ENCODE measurements at regions not wholly inside any gene's neighbourhood (a gene's known extent, or its start where the extent isn't known, plus 50 kb on each side); places are given as distances from the start of the nearest gene placed in this dataset.
"Not testable (repeated sequence)": the region's sequence is repeated elsewhere in the genome, so short reads cannot be mapped to it uniquely, and the experiment has no call there.

- ATAC-seq, result no peak
These were observed 584.8 kb downstream of the TSN start for GRCh38 chr2:122340246-122340645.

GRCh38 chr2:122341007-122341406 is 585.6 kb downstream of the TSN start:
- ATAC-seq, result no peak

GRCh38 chr2:122352151-122352550 is 596.7 kb downstream of the TSN start:
- not testable (repeated sequence) for ATAC-seq

GRCh38 chr2:122357998-122358397 is 602.5 kb downstream of the TSN start:
- ATAC-seq, result no peak

GRCh38 chr2:122358729-122359128 is 603.3 kb downstream of the TSN start:
- no peak for ATAC-seq

GRCh38 chr2:122363885-122364284 is 608.4 kb downstream of the TSN start:
- no peak for ATAC-seq

GRCh38 chr2:122366427-122366826 is 611.0 kb downstream of the TSN start:
- ATAC-seq, result no peak

GRCh38 chr2:122366969-122367645 is 611.7 kb downstream of the TSN start:
- ATAC-seq, result no peak

GRCh38 chr2:122367646-122368010 is 612.2 kb downstream of the TSN start:
- no peak for ATAC-seq

GRCh38 chr2:122368576-122369243 is 613.3 kb downstream of the TSN start:
- no peak for ATAC-seq

- ATAC-seq, result no peak
These were observed 623.1 kb downstream of the TSN start for GRCh38 chr2:122378521-122378920.

GRCh38 chr2:122384768-122385333 is 629.4 kb downstream of the TSN start:
- ATAC-seq, result no peak

GRCh38 chr2:122388208-122388607 is 632.8 kb downstream of the TSN start:
- ATAC-seq, result no peak

GRCh38 chr2:122389694-122390093 is 634.2 kb downstream of the TSN start:
- no peak for ATAC-seq

- ATAC-seq, result no peak
These were observed 635.0 kb downstream of the TSN start for GRCh38 chr2:122390406-122390805.

- no peak for ATAC-seq
These were observed 636.3 kb downstream of the TSN start for GRCh38 chr2:122391726-122392125.

- ATAC-seq, result no peak
These were observed 640.2 kb downstream of the TSN start for GRCh38 chr2:122395687-122396086.

- ATAC-seq, result no peak
These were observed 655.8 kb downstream of the TSN start for GRCh38 chr2:122411231-122411630.

- ATAC-seq, result no peak
These were observed 656.9 kb downstream of the TSN start for GRCh38 chr2:122412360-122412759.

- no peak for ATAC-seq
These were observed 659.5 kb downstream of the TSN start for GRCh38 chr2:122414902-122415301.

- ATAC-seq, result no peak
These were observed 661.7 kb downstream of the TSN start for GRCh38 chr2:122417114-122417513.

- ATAC-seq, result no peak
These were observed 666.3 kb downstream of the TSN start for GRCh38 chr2:122421775-122422174.

- ATAC-seq, result no peak
These were observed 667.0 kb downstream of the TSN start for GRCh38 chr2:122422384-122422991.

- ATAC-seq, result no peak
These were observed 668.5 kb downstream of the TSN start for GRCh38 chr2:122423934-122424333.

Data from activated CD4-positive, CD25-positive, alpha-beta regulatory T cell treated with anti-CD3 and anti-CD28 coated beads, Interleukin-2, amount 50 U/mL, for 24 hours (primary cell).